Fibroblast of mammary gland (primary cell): ENCODE measurements at regions not wholly inside any gene's neighbourhood (a gene's known extent, or its start where the extent isn't known, plus 50 kb on each side); places are given as distances from the start of the nearest gene placed in this dataset.

ENCODE experiments used
- DNase-seq: peaks from one replicate; pipeline ENCODE4 v3.0.0-alpha.2; 2010; ENCODE audit warnings: low read depth
- H3K4me3 ChIP-seq: 2 replicates; pipeline ENCODE4 v1.5.1; 2011; ENCODE audit warnings: low read depth, mild to moderate bottlenecking, low read length, moderate library complexity; ENCODE audit not compliant: control insufficient read depth
- CTCF ChIP-seq: conservative IDR thresholded peaks from 2 replicates; pipeline ENCODE4 v1.5.1; 2011; ENCODE audit warnings: low read depth, low read length, inconsistent platforms; ENCODE audit not compliant: control insufficient read depth, insufficient read depth

GRCh38 chr16:85256190-85256739, 144.0 kb upstream of the CIBAR2 start:
- no peak for DNase-seq
- TF ChIP-seq CTCF: no peak
- H3K4me3 ChIP-seq: no peak overlapping the region

GRCh38 chr16:85257483-85257882, 145.2 kb upstream of the CIBAR2 start:
- TF ChIP-seq CTCF: no peak
- no peak for DNase-seq
- H3K4me3 ChIP-seq: no peak overlapping the region

GRCh38 chr16:85258166-85258565, 145.9 kb upstream of the CIBAR2 start:
- TF ChIP-seq CTCF: no peak
- no peak overlapping the region for H3K4me3 ChIP-seq
- DNase-seq: no peak

GRCh38 chr16:85258629-85259028, 146.4 kb upstream of the CIBAR2 start:
- no peak for DNase-seq
- no peak overlapping the region for H3K4me3 ChIP-seq
- no peak for TF ChIP-seq CTCF

- no peak for TF ChIP-seq CTCF
- H3K4me3 ChIP-seq: no peak overlapping the region
- no peak for DNase-seq
These were observed 147.0 kb upstream of the CIBAR2 start for GRCh38 chr16:85259115-85259831.

- H3K4me3 ChIP-seq: no peak overlapping the region
- no peak for TF ChIP-seq CTCF
- DNase-seq: no peak
These were observed 147.5 kb upstream of the CIBAR2 start for GRCh38 chr16:85259832-85260167.
